ENCODE measurements at regions not wholly inside any gene's neighbourhood (a gene's known extent, or its start where the extent isn't known, plus 50 kb on each side); places are given as distances from the start of the nearest gene placed in this dataset.

GRCh38 chr11:29538339-29539036, 478.3 kb downstream of the KCNA4 start:
- no peaks in the 10 kb centered on the region for H3K4me1 ChIP-seq
- H3K4me3 ChIP-seq (replicated peaks in 1 of 3): no peak overlapping the region
- no peaks in the 10 kb centered on the region for H3K27me3 ChIP-seq
- no peak for DNase-seq
- H3K9me3 ChIP-seq: no peaks in the 10 kb centered on the region
- no peaks in the 10 kb centered on the region for H3K36me3 ChIP-seq
- no peak for TF ChIP-seq POLR2A (IDR thresholded peaks at IDR 0.05)
- TF ChIP-seq CTCF (IDR thresholded peaks at IDR 0.05): no peak
- H3K27ac ChIP-seq: no peak overlapping the region
- intact Hi-C loops (cut with DNase I): no loop called here

- DNase-seq: no peak
- no peaks in the 10 kb centered on the region for H3K9me3 ChIP-seq
- TF ChIP-seq POLR2A (IDR thresholded peaks at IDR 0.05): no peak
- TF ChIP-seq CTCF (IDR thresholded peaks at IDR 0.05): no peak
- H3K4me1 ChIP-seq: no peaks in the 10 kb centered on the region
- H3K36me3 ChIP-seq: no peaks in the 10 kb centered on the region
- no peaks in the 10 kb centered on the region for H3K27me3 ChIP-seq
- no peak overlapping the region for H3K27ac ChIP-seq
- no peak overlapping the region for H3K4me3 ChIP-seq (replicated peaks in 1 of 3)
- intact Hi-C loops (cut with DNase I): no loop called here
Observed at GRCh38 chr11:29534836-29535235, 482.0 kb downstream of the KCNA4 start.

- Histone ChIP-seq H3K36me3 (no peaks in the 10 kb centered on the region), H3K9me3 (no peaks in the 10 kb centered on the region), H3K4me3 (replicated peaks in 1 of 3) (no peak overlapping the region), H3K4me1 (no peaks in the 10 kb centered on the region), H3K27ac (no peak overlapping the region), H3K27me3 (no peaks in the 10 kb centered on the region)
- 72 to 75% methylated on average over 2 of the region's 2 CpGs for WGBS, 2 donors
- TF ChIP-seq CTCF (IDR thresholded peaks at IDR 0.05): no peak
- TF ChIP-seq POLR2A (IDR thresholded peaks at IDR 0.05): no peak
- intact Hi-C loops (cut with DNase I): no loop called here
- no peak for DNase-seq
Observed at GRCh38 chr11:29530961-29531360, 485.9 kb downstream of the KCNA4 start.

GRCh38 chr11:29527391-29527936, 489.4 kb downstream of the KCNA4 start:
- WGBS, 2 donors: 57 to 69% methylated on average over 3 of the region's 3 CpGs
- intact Hi-C loops (cut with DNase I): no loop called here
- H3K27me3 ChIP-seq: no peaks in the 10 kb centered on the region
- H3K4me3 ChIP-seq (replicated peaks in 1 of 3): no peak overlapping the region
- no peaks in the 10 kb centered on the region for H3K4me1 ChIP-seq
- H3K27ac ChIP-seq: no peak overlapping the region
- DNase-seq: no peak
- H3K36me3 ChIP-seq: no peaks in the 10 kb centered on the region
- no peak for TF ChIP-seq CTCF (IDR thresholded peaks at IDR 0.05)
- no peak for TF ChIP-seq POLR2A (IDR thresholded peaks at IDR 0.05)
- no peaks in the 10 kb centered on the region for H3K9me3 ChIP-seq

GRCh38 chr11:29518389-29519174, 498.2 kb downstream of the KCNA4 start:
- Histone ChIP-seq H3K9me3 (no peaks in the 10 kb centered on the region), H3K36me3 (no peaks in the 10 kb centered on the region), H3K27me3 (no peaks in the 10 kb centered on the region), H3K4me3 (replicated peaks in 1 of 3) (no peak overlapping the region), H3K27ac (no peak overlapping the region), H3K4me1 (no peaks in the 10 kb centered on the region)
- TF ChIP-seq POLR2A (IDR thresholded peaks at IDR 0.05): no peak
- no peak for TF ChIP-seq CTCF (IDR thresholded peaks at IDR 0.05)
- WGBS, 2 donors: 66 to 68% methylated on average over 5 of the region's 5 CpGs
- intact Hi-C loops (cut with DNase I): no loop called here
- no peak for DNase-seq

Measured in thyroid gland (tissue), 4 donors.